HCT116 (cell line): ENCODE measurements at regions not wholly inside any gene's neighbourhood (a gene's known extent, or its start where the extent isn't known, plus 50 kb on each side); places are given as distances from the start of the nearest gene placed in this dataset.

Experiments
- ATAC-seq: fragments of 200-7000 bp; cut with Tn5 transposase; 2 replicates; pipeline ENCODE4 v1.9.1; 2020; ENCODE audit warnings: mild to moderate bottlenecking, moderate library complexity
- BruUV-seq: library from RNA; stranded (reverse); fragments of 400-500 nt; replicated peaks from 2 replicates; lab custom pipeline; 2021; lab: Mats Ljungman, UMichigan
- CTCF ChIA-PET: fragments of 300-600 bp; sonication (Branson Sonifier 250); formaldehyde crosslinking; loops from one replicate; lab custom pipeline; 2021; ENCODE audit warnings: antibody characterized with exemption; lab: Charles Lee
- POLR2A ChIA-PET: fragments of 300-600, 350-600 bp; sonication (Branson Sonifier 250); formaldehyde crosslinking; loops from one replicate; lab custom pipeline; 2021; ENCODE audit warnings: antibody characterized with exemption; lab: Charles Lee
- RAD21 ChIA-PET, 2 experiments: fragments of 300-600 bp; sonication (Branson Sonifier 250); formaldehyde crosslinking; loops; one replicate each; lab custom pipeline; 2023; ENCODE audit warnings: low total read pairs in 2 of 2; ENCODE audit not compliant: uncharacterized antibody in 2 of 2, unreplicated experiment in 2 of 2, low non-redundant PET in 1 of 2; lab: Charles Lee
- DNase-seq: peaks from one replicate; pipeline ENCODE4 v3.0.0-alpha.2; 2010; ENCODE audit warnings: low read depth, low spot score
- H2AFZ ChIP-seq: fragments of 200-600 bp; shearing (Covaris generic), sonication (generic); 2 replicates; pipeline ENCODE4 v1.6.1; 2017; ENCODE audit warnings: low read depth, mixed run types, mixed read lengths, antibody characterized with exemption, low read length; ENCODE audit not compliant: poor library complexity, severe bottlenecking
- H3K27ac ChIP-seq: 2 replicates; pipeline ENCODE4 v1.5.1; 2012; ENCODE audit warnings: low read depth, low read length
- H3K27me3 ChIP-seq: fragments of 200-600 bp; sonication (generic); 2 replicates; pipeline ENCODE4 v1.6.1; 2016; ENCODE audit warnings: mixed run types, low read length, mixed read lengths; ENCODE audit not compliant: insufficient read depth
- H3K36me3 ChIP-seq, 2 experiments: fragments of 200-500 bp in 1 of 2; fragments of 200-600 bp in 1 of 2; sonication (Bioruptor generic) in 1 of 2; sonication (generic) in 1 of 2; 2 replicates each; pipeline versions ENCODE4 v1.5.1 to v1.6.1; 2014 to 2016; ENCODE audit warnings: low read length in 2 of 2, inconsistent platforms in 1 of 2, mixed read lengths in 1 of 2, mixed run types in 1 of 2; ENCODE audit not compliant: insufficient read depth in 2 of 2, control insufficient read depth in 1 of 2
- H3K4me1 ChIP-seq, 2 experiments: fragments of 200-600 bp in 1 of 2; sonication (generic) in 1 of 2; 2 replicates each; pipeline versions ENCODE4 v1.5.1 to v1.6.1; 2012 to 2017; ENCODE audit warnings: low read length in 2 of 2, inconsistent platforms in 1 of 2, mild to moderate bottlenecking in 1 of 2, mixed read lengths in 1 of 2, mixed run types in 1 of 2, moderate library complexity in 1 of 2; ENCODE audit not compliant: insufficient read depth in 2 of 2, control insufficient read depth in 1 of 2
- H3K4me2 ChIP-seq: fragments of 200-600 bp; sonication (generic); 2 replicates; pipeline ENCODE4 v1.6.1; 2017; ENCODE audit warnings: mixed run types, low read length, mixed read lengths
- H3K4me3 ChIP-seq, 2 experiments: fragments of 200-600 bp in 1 of 2; sonication (generic) in 1 of 2; replicated peaks in 1 of 2; 2 replicates each; pipeline ENCODE4 v1.5.1; 2011 to 2016; ENCODE audit warnings: low read length in 2 of 2, control low read depth in 1 of 2, low read depth in 1 of 2, mild to moderate bottlenecking in 1 of 2, mixed read lengths in 1 of 2, mixed run types in 1 of 2
- H3K79me2 ChIP-seq: fragments of 200-600 bp; sonication (generic); 2 replicates; pipeline ENCODE4 v1.6.1; 2017; ENCODE audit warnings: mild to moderate bottlenecking, mixed run types, low read length, moderate library complexity, mixed read lengths; ENCODE audit not compliant: insufficient read depth
- H3K9ac ChIP-seq: fragments of 200-600 bp; sonication (generic); 2 replicates; pipeline ENCODE4 v1.6.1; 2016; ENCODE audit warnings: low read length, mixed read lengths
- H3K9me2 ChIP-seq: fragments of 200-600 bp; sonication (generic), shearing (Covaris generic); 2 replicates; pipeline ENCODE4 v1.6.1; 2017; ENCODE audit warnings: mixed run types, mild to moderate bottlenecking, moderate library complexity; ENCODE audit not compliant: insufficient read depth
- H3K9me3 ChIP-seq, 2 experiments: fragments of 200-500 bp in 1 of 2; fragments of 200-600 bp in 1 of 2; sonication (Bioruptor generic) in 1 of 2; sonication (generic) in 1 of 2; 2 replicates each; pipeline ENCODE4 v1.6.1; 2014 to 2017; ENCODE audit warnings: low read length in 2 of 2, mixed read lengths in 2 of 2, inconsistent platforms in 1 of 2, low read depth in 1 of 2, mild to moderate bottlenecking in 1 of 2, mixed run types in 1 of 2, moderate library complexity in 1 of 2; ENCODE audit not compliant: control insufficient read depth in 1 of 2, insufficient read depth in 1 of 2
- H4K20me1 ChIP-seq: fragments of 200-600 bp; sonication (generic), shearing (Covaris generic); 2 replicates; pipeline ENCODE4 v1.6.1; 2017; ENCODE audit warnings: mixed run types, mild to moderate bottlenecking, moderate library complexity; ENCODE audit not compliant: insufficient read depth
- ATF3 ChIP-seq: IDR thresholded peaks from 2 replicates; pipeline ENCODE4 v1.6.1; 2012
- ELF1 ChIP-seq: IDR thresholded peaks from 2 replicates; pipeline ENCODE4 v1.6.1; 2012; ENCODE audit warnings: low read depth, borderline replicate concordance
- EZH2 ChIP-seq: fragments of 200-600 bp; sonication (generic); IDR thresholded peaks from 2 replicates; pipeline ENCODE4 v1.6.1; 2017; ENCODE audit warnings: antibody characterized with exemption, mixed run types
- FOSL1 ChIP-seq: IDR thresholded peaks from 2 replicates; pipeline ENCODE4 v1.6.1; 2012; ENCODE audit warnings: low read depth
- JUND ChIP-seq: IDR thresholded peaks from 2 replicates; pipeline ENCODE4 v1.6.1; 2012
- POLR2AphosphoS5 ChIP-seq: IDR thresholded peaks from 2 replicates; pipeline ENCODE4 v1.6.1; 2011; ENCODE audit warnings: mild to moderate bottlenecking, low read depth, low read length, moderate library complexity
- REST ChIP-seq: IDR thresholded peaks from 2 replicates; pipeline ENCODE4 v1.6.1; 2012; ENCODE audit warnings: low read depth
- SP1 ChIP-seq: IDR thresholded peaks from 2 replicates; pipeline ENCODE4 v1.6.1; 2012; ENCODE audit warnings: low read depth
- TCF7L2 ChIP-seq: IDR thresholded peaks from 2 replicates; pipeline ENCODE4 v1.7.0; 2011; ENCODE audit warnings: borderline replicate concordance, inconsistent platforms; ENCODE audit not compliant: insufficient read depth, insufficient read length; ENCODE audit errors: extremely low read depth
- YY1 ChIP-seq: IDR thresholded peaks from 2 replicates; pipeline ENCODE4 v1.6.1; 2011; ENCODE audit warnings: low read length, low read depth, moderate library complexity, mild to moderate bottlenecking; ENCODE audit not compliant: insufficient replicate concordance; ENCODE audit errors: extremely low read depth
- ZBTB33 ChIP-seq: IDR thresholded peaks from 2 replicates; pipeline ENCODE4 v1.6.1; 2011; ENCODE audit warnings: mild to moderate bottlenecking, low read length, moderate library complexity; ENCODE audit not compliant: insufficient replicate concordance; ENCODE audit errors: extremely low read depth
- intact Hi-C: fragments of 100-400 bp; cut with micrococcal nuclease; formaldehyde crosslinking; loops from 2 replicates; pipeline ENCODE4 v1.10.0; 2022

- DNase-seq (no peak), ATAC-seq (no peak)
- no peaks in the 10 kb centered on the region for H3K4me1 ChIP-seq
- ChIA-PET RAD21 (no interaction called here), CTCF (no interaction called here), POLR2A (no interaction called here)
- no peak overlapping the region for H3K4me3 ChIP-seq
- H3K9me2 ChIP-seq: no peaks in the 10 kb centered on the region
- H3K36me3 ChIP-seq: no peaks in the 10 kb centered on the region
- H4K20me1 ChIP-seq: no peaks in the 10 kb centered on the region
- H3K9me3 ChIP-seq: no peaks in the 10 kb centered on the region
- H3K27ac ChIP-seq: no peak overlapping the region
- peaks cover 54% of the 10 kb centered on the region for H3K27me3 ChIP-seq
- H3K4me2 ChIP-seq: no peak overlapping the region
- H3K79me2 ChIP-seq: no peaks in the 10 kb centered on the region
- no peak overlapping the region for H3K9ac ChIP-seq
- intact Hi-C loops: no loop called here
- no TSS peak for BruUV-seq
- no peak for TF ChIP-seq JUND
- TF ChIP-seq YY1: no peak
- no peak for TF ChIP-seq SP1
- TF ChIP-seq POLR2AphosphoS5: no peak
- no peak for TF ChIP-seq ATF3
- no peak overlapping the region for H2AFZ ChIP-seq
Observed at GRCh38 chr2:128874608-128875007, 555.9 kb upstream of the HS6ST1 start.

GRCh38 chr2:128876986-128877983 is 558.6 kb upstream of the HS6ST1 start:
- CTCF ChIA-PET: no interaction called here
- DNase-seq: no peak
- no peak for ATAC-seq
- no peak for TF ChIP-seq POLR2AphosphoS5
- no peak for TF ChIP-seq ELF1
- TF ChIP-seq TCF7L2: no peak
- no peak for TF ChIP-seq ATF3
- TF ChIP-seq ZBTB33: no peak
- TF ChIP-seq EZH2: no peak
- TF ChIP-seq YY1: no peak
- TF ChIP-seq REST: no peak
- no peak for TF ChIP-seq FOSL1

More at GRCh38 chr2:128876986-128877983, 558.6 kb upstream of the HS6ST1 start:
- Histone ChIP-seq H4K20me1 (no peaks in the 10 kb centered on the region), H3K27me3 (peaks cover 47% of the 10 kb centered on the region), H3K4me3 (no peak overlapping the region), H2AFZ (no peak overlapping the region), H3K36me3 (no peaks in the 10 kb centered on the region), H3K4me1 (no peaks in the 10 kb centered on the region), H3K4me2 (no peak overlapping the region), H3K9me3 (no peaks in the 10 kb centered on the region), H3K27ac (no peak overlapping the region), H3K79me2 (no peaks in the 10 kb centered on the region), H3K9ac (no peak overlapping the region), H3K9me2 (no peaks in the 10 kb centered on the region)
- ChIA-PET POLR2A (no interaction called here), RAD21 (no interaction called here)
- intact Hi-C loops: no loop called here
- no TSS peak for BruUV-seq
